ENCODE measurements at regions not wholly inside any gene's neighbourhood (a gene's known extent, or its start where the extent isn't known, plus 50 kb on each side); places are given as distances from the start of the nearest gene placed in this dataset.

DNA sequence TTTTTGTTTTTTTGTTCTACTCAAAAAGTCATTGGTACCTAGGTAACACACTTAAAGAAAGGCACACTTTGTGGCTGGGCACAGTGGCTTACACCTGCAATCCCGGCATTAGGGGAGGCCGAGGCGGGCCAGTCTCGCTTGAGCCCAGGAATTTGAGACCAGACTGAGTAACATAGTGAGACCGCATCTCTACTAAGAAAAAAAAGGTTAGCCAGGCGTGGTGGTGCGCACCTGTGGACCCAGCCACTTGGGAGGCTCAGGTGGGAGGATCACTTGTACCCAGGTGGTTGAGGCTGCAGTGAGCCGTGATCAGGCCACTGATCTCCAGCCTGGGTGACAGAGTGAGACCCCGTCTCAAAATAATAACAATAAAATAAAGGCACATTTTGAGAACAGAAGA lies 67.4 kb upstream of the BHLHE23 start:
- no peak overlapping the region for H3K27ac Mint-ChIP-seq
- H3K27me3 Mint-ChIP-seq (ENCODE audit: insufficient read depth) = peaks cover 37% of the 10 kb centered on the region
- H3K4me1 Mint-ChIP-seq = peaks cover 3% of the 10 kb centered on the region
- peaks cover 6% of the 10 kb centered on the region for H3K9me3 ChIP-seq (ENCODE audit: control insufficient read depth, low read length)
- no peaks in the 10 kb centered on the region for H3K36me3 ChIP-seq (ENCODE audit: control insufficient read depth, insufficient read depth, low read length)
- peaks cover 57% of the 10 kb centered on the region for H3K27me3 ChIP-seq (ENCODE audit: control insufficient read depth, insufficient read depth, low read length, poor library complexity, severe bottlenecking)
- TF ChIP-seq, protein P1, sequence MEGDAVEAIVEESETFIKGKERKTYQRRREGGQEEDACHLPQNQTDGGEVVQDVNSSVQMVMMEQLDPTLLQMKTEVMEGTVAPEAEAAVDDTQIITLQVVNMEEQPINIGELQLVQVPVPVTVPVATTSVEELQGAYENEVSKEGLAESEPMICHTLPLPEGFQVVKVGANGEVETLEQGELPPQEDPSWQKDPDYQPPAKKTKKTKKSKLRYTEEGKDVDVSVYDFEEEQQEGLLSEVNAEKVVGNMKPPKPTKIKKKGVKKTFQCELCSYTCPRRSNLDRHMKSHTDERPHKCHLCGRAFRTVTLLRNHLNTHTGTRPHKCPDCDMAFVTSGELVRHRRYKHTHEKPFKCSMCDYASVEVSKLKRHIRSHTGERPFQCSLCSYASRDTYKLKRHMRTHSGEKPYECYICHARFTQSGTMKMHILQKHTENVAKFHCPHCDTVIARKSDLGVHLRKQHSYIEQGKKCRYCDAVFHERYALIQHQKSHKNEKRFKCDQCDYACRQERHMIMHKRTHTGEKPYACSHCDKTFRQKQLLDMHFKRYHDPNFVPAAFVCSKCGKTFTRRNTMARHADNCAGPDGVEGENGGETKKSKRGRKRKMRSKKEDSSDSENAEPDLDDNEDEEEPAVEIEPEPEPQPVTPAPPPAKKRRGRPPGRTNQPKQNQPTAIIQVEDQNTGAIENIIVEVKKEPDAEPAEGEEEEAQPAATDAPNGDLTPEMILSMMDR (conservative IDR thresholded peaks at IDR 0.05) = no peak
- H3K4me3 Mint-ChIP-seq = no peak overlapping the region
- H3K4me3 ChIP-seq (ENCODE audit: low read length) = no peak overlapping the region
- no peaks in the 10 kb centered on the region for H3K36me3 Mint-ChIP-seq (ENCODE audit: low read depth)
- WGBS, 2 experiments (ENCODE audit: insufficient coverage in 1 of 2, insufficient read length in 1 of 2) = 87 to 92% methylated on average over 7 to 9 of the region's 9 CpGs
- peaks cover 21% of the 10 kb centered on the region for H3K9me3 Mint-ChIP-seq
- H3K9ac ChIP-seq (ENCODE audit: extremely low read depth, low read length, poor library complexity, severe bottlenecking) = no peak overlapping the region
- no peak overlapping the region for H3K27ac ChIP-seq (ENCODE audit: low read depth, low read length)
- no peak for DNase-seq
- no peaks in the 10 kb centered on the region for H3K4me1 ChIP-seq (ENCODE audit: control insufficient read depth, insufficient read depth, low read length)

DNA sequence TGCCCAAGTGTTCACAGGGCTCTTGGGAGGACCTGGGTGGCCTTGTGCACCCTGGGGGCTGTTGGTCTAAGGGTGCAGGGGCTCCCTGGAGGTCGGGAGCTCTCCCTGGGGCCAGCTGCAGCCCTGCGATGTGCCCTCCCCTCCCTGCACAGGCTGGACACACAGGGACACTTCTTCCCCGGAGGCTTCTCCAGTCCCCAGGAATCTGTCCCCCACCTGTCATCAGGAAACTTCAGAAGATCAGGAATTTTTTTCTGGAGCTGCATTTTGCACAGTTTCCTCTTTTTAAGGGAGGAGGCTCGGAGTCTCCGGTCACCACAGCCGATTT lies 66.9 kb upstream of the BHLHE23 start:
- peaks cover 3% of the 10 kb centered on the region for H3K4me1 Mint-ChIP-seq
- peaks cover 56% of the 10 kb centered on the region for H3K27me3 ChIP-seq (ENCODE audit: control insufficient read depth, insufficient read depth, low read length, poor library complexity, severe bottlenecking)
- peaks cover 6% of the 10 kb centered on the region for H3K9me3 ChIP-seq (ENCODE audit: control insufficient read depth, low read length)
- TF ChIP-seq, protein P1 (conservative IDR thresholded peaks at IDR 0.05) = no peak
- H3K4me3 Mint-ChIP-seq = no peak overlapping the region
- H3K4me3 ChIP-seq (ENCODE audit: low read length) = no peak overlapping the region
- H3K27ac ChIP-seq (ENCODE audit: low read depth, low read length) = no peak overlapping the region
- no peaks in the 10 kb centered on the region for H3K36me3 Mint-ChIP-seq (ENCODE audit: low read depth)
- H3K9me3 Mint-ChIP-seq = peaks cover 21% of the 10 kb centered on the region
- H3K4me1 ChIP-seq (ENCODE audit: control insufficient read depth, insufficient read depth, low read length) = no peaks in the 10 kb centered on the region
- DNase-seq = no peak
- no peak overlapping the region for H3K27ac Mint-ChIP-seq
- no peaks in the 10 kb centered on the region for H3K36me3 ChIP-seq (ENCODE audit: control insufficient read depth, insufficient read depth, low read length)
- no peak overlapping the region for H3K9ac ChIP-seq (ENCODE audit: extremely low read depth, low read length, poor library complexity, severe bottlenecking)
- WGBS, 2 experiments (ENCODE audit: insufficient coverage in 1 of 2, insufficient read length in 1 of 2) = 71 to 83% methylated on average over 5 to 6 of the region's 6 CpGs
- H3K27me3 Mint-ChIP-seq (ENCODE audit: insufficient read depth) = peaks cover 37% of the 10 kb centered on the region

DNA sequence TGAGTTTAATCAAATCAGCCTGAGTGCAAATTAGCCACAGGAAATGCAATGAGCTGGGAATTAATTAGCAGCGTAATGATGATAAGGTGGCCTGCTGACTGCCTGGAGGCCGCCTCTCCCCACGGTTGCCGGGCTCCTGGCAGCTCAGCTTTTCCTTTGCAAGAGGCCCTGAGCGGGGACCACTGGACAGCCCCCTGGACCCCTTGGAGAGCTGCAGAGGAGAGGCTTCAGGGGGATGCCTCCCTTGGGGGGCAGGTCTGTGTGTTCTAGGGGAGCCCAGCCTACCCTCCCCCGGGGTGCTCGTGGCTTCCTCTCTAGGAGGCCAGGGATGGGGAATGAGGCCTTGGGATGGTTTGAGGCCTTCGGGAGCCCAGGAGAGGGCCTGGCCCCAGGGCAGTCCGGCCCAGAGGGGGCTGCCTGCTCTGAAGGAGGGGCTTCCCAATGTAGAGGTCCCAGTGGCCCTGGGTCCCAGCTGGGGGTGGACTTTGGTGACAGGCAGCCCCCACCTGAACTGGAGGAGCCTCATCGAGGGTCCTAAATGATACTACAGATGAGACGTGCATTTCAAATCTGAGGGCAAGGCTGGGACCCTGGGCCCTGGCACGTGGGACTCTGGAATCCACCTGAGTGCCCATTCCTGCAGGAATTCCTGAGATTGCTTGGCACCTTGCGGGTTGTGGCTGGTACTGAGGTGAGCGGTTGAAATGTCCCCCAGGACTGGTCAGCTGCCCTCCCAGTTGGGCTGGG lies 66.4 kb upstream of the BHLHE23 start:
- H3K36me3 Mint-ChIP-seq (ENCODE audit: low read depth) = no peaks in the 10 kb centered on the region
- Histone ChIP-seq H3K4me3 (ENCODE audit: low read length) (no peak overlapping the region), H3K27ac (ENCODE audit: low read depth, low read length) (no peak overlapping the region), H3K9ac (ENCODE audit: extremely low read depth, low read length, poor library complexity, severe bottlenecking) (no peak overlapping the region), H3K36me3 (ENCODE audit: control insufficient read depth, insufficient read depth, low read length) (no peaks in the 10 kb centered on the region), H3K9me3 (ENCODE audit: control insufficient read depth, low read length) (peaks cover 6% of the 10 kb centered on the region), H3K4me1 (ENCODE audit: control insufficient read depth, insufficient read depth, low read length) (no peaks in the 10 kb centered on the region), H3K27me3 (ENCODE audit: control insufficient read depth, insufficient read depth, low read length, poor library complexity, severe bottlenecking) (peaks cover 51% of the 10 kb centered on the region)
- H3K9me3 Mint-ChIP-seq = peaks cover 16% of the 10 kb centered on the region
- peak overlapping the region; percentile 11 for H3K4me3 Mint-ChIP-seq
- H3K27ac Mint-ChIP-seq = no peak overlapping the region
- WGBS, 2 experiments (ENCODE audit: insufficient coverage in 1 of 2, insufficient read length in 1 of 2) = 75 to 83% methylated on average over 7 to 14 of the region's 14 CpGs
- DNase-seq = no peak
- peaks cover 3% of the 10 kb centered on the region for H3K4me1 Mint-ChIP-seq
- peaks cover 37% of the 10 kb centered on the region for H3K27me3 Mint-ChIP-seq (ENCODE audit: insufficient read depth)
- TF ChIP-seq, protein P1 (conservative IDR thresholded peaks at IDR 0.05) = no peak
